Prostate gland (tissue), 2 donors: ENCODE measurements at regions not wholly inside any gene's neighbourhood (a gene's known extent, or its start where the extent isn't known, plus 50 kb on each side); places are given as distances from the start of the nearest gene placed in this dataset.

Experiments used
- DNase-seq: peaks from one replicate; pipeline ENCODE4 v3.0.0-alpha.2; 2019; ENCODE audit warnings: low spot score
- H3K27ac ChIP-seq, 2 donors: fragments of 200-600 bp; sonication (generic); 2 replicates each; pipeline ENCODE4 v1.5.1; 2017 to 2019
- H3K27me3 ChIP-seq: fragments of 200-600 bp; sonication (generic); replicated peaks from 2 replicates; pipeline ENCODE4 v1.5.1; 2019; ENCODE audit not compliant: insufficient read depth
- H3K36me3 ChIP-seq, 2 donors: fragments of 200-600 bp; sonication (generic); 1 replicate in 1 of 2; 2 replicates in 1 of 2; pipeline versions ENCODE4 v1.5.1 to v1.8.1; 2017 to 2019
- H3K4me1 ChIP-seq: fragments of 200-600 bp; sonication (generic); replicated peaks from 2 replicates; pipeline ENCODE4 v1.5.1; 2019
- H3K4me3 ChIP-seq, 2 donors: fragments of 200-600 bp; sonication (generic); 2 replicates each; pipeline ENCODE4 v1.5.1; 2017 to 2019
- H3K9me3 ChIP-seq: fragments of 200-600 bp; sonication (generic); 2 replicates; pipeline ENCODE4 v1.5.1; 2017
- CTCF ChIP-seq, 4 experiments: fragments of 200-600 bp in 2 of 4; fragments of 450-650 bp in 2 of 4; sonication (generic) in 2 of 4; IDR thresholded peaks; 1 replicate in 3 of 4; 2 replicates in 1 of 4; pipeline ENCODE4 v1.5.1; 2016 to 2019; ENCODE audit warnings: antibody characterized with exemption in 4 of 4, mild to moderate bottlenecking in 2 of 4, moderate library complexity in 2 of 4
- POLR2A ChIP-seq: fragments of 450-650 bp; IDR thresholded peaks from one replicate; pipeline ENCODE4 v1.6.1; 2016; ENCODE audit warnings: antibody characterized with exemption, mild to moderate bottlenecking
- POLR2AphosphoS5 ChIP-seq: sonication (generic); formaldehyde crosslinking; IDR thresholded peaks from one replicate; pipeline ENCODE4 v1.6.1; 2017; ENCODE audit warnings: antibody characterized with exemption
- WGBS: methylation state at CpG from one replicate; pipeline ENCODE4 v1.1.5; 2018; 5-methylcytosine and 5-hydroxymethylcytosine counted together
- intact Hi-C: fragments of 100-400 bp; cut with DNase I; formaldehyde crosslinking; loops from one replicate; pipeline ENCODE4 v1.14.2; 2022

DNA sequence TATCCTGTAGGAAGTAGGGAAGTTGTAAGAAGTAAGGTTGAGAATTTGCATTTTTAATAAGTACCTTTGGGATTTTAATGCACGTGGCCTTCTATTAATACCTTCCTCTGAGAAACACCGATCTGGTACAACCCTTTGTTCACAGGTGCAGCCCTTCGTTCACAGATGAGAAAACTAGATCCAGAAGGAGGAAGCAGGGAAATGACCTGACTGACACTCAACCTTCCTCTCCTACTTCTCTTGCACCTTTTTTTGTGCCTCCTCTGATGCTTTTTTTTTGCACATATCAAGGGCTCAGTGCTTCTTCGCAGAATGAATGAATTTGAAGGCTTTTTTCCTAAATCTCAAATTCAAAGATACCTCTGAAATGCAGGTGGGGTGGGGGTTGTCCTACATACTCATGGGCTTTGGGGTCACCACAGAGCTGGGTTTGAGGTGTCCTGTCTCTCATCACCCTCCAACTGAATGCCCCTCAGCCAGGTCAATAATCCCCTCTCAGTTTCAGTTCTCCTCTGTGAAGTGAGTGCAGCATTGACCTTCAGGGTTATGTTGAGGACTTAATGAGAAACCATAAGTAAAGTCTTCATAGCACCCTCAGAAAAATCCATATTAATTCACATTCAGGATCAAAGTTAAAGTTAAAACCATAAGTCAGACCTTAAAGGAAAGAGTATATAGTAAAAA, 161.5 kb upstream of the CTNNB1 start:
- no peak for DNase-seq
- H3K9me3 ChIP-seq, result no peaks in the 10 kb centered on the region
- H3K27me3 ChIP-seq, result no peaks in the 10 kb centered on the region
- no peak for TF ChIP-seq POLR2A
- TF ChIP-seq POLR2AphosphoS5, result no peak
- no peak for TF ChIP-seq CTCF (IDR thresholded peaks at IDR 0.05)
- H3K4me3 ChIP-seq, result no peak overlapping the region
- 89% methylated on average over 4 of the region's 4 CpGs for WGBS
- H3K27ac ChIP-seq, result no peak overlapping the region
- no peaks in the 10 kb centered on the region for H3K4me1 ChIP-seq
- H3K36me3 ChIP-seq, result no peaks in the 10 kb centered on the region
- intact Hi-C loops, result no loop called here

- Histone ChIP-seq H3K4me1 (no peaks in the 10 kb centered on the region), H3K27ac (no peak overlapping the region), H3K36me3 (no peaks in the 10 kb centered on the region), H3K4me3 (no peak overlapping the region), H3K9me3 (no peaks in the 10 kb centered on the region), H3K27me3 (no peaks in the 10 kb centered on the region)
- intact Hi-C loops, result no loop called here
- no peak for TF ChIP-seq POLR2AphosphoS5
- TF ChIP-seq POLR2A, result no peak
- TF ChIP-seq CTCF (IDR thresholded peaks at IDR 0.05), result no peak
- 88% methylated on average over 2 of the region's 2 CpGs for WGBS
- no peak for DNase-seq
These were observed 159.0 kb upstream of the CTNNB1 start for GRCh38 chr3:41040256-41040655.

- no peak for TF ChIP-seq CTCF (IDR thresholded peaks at IDR 0.05)
- no peak for TF ChIP-seq POLR2AphosphoS5
- no peak for TF ChIP-seq POLR2A
- Histone ChIP-seq H3K4me3 (no peak overlapping the region), H3K27ac (no peak overlapping the region), H3K36me3 (no peaks in the 10 kb centered on the region), H3K9me3 (no peaks in the 10 kb centered on the region), H3K4me1 (no peaks in the 10 kb centered on the region), H3K27me3 (no peaks in the 10 kb centered on the region)
- intact Hi-C loops, result no loop called here
- no peak for DNase-seq
- 58% methylated on average over 4 of the region's 4 CpGs for WGBS
These were observed 157.8 kb upstream of the CTNNB1 start for GRCh38 chr3:41041462-41041861.

DNA sequence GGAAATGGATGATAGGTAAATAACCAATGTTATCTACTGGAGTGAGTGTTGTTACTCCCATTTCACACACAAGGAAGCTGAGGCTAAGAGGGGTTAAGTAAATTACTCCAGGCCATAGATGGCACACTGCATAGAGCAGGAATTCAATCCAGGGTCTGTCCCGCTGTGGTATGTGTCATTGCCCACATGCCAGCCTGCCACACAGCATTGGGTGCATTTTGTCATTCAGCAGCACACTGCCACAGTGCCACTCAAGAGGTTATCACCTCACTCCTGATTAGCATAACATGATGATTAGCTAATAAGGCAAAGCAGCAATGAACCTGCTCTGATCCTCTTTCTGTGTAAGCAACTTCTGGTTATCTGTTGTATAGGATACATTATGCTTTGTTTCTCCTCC, 157.4 kb upstream of the CTNNB1 start:
- Histone ChIP-seq H3K36me3 (no peaks in the 10 kb centered on the region), H3K9me3 (no peaks in the 10 kb centered on the region), H3K4me1 (no peaks in the 10 kb centered on the region), H3K27me3 (no peaks in the 10 kb centered on the region), H3K27ac (no peak overlapping the region), H3K4me3 (no peak overlapping the region)
- WGBS, result 80% methylated on average over 1 of the region's 1 CpG
- no peak for DNase-seq
- TF ChIP-seq POLR2AphosphoS5 (no peak), CTCF (IDR thresholded peaks at IDR 0.05) (no peak), POLR2A (no peak)
- intact Hi-C loops, result no loop called here

- H3K4me1 ChIP-seq, result no peaks in the 10 kb centered on the region
- no peaks in the 10 kb centered on the region for H3K27me3 ChIP-seq
- H3K27ac ChIP-seq, result no peak overlapping the region
- 90% methylated on average over 5 of the region's 5 CpGs for WGBS
- no peak for TF ChIP-seq POLR2A
- no peak for TF ChIP-seq CTCF (IDR thresholded peaks at IDR 0.05)
- no peak for TF ChIP-seq POLR2AphosphoS5
- no peak for DNase-seq
- no peaks in the 10 kb centered on the region for H3K36me3 ChIP-seq
- no peak overlapping the region for H3K4me3 ChIP-seq
- H3K9me3 ChIP-seq, result no peaks in the 10 kb centered on the region
- intact Hi-C loops, result no loop called here
These were observed 154.8 kb upstream of the CTNNB1 start for GRCh38 chr3:41044523-41044922.
